ENCODE measurements at regions not wholly inside any gene's neighbourhood (a gene's known extent, or its start where the extent isn't known, plus 50 kb on each side); places are given as distances from the start of the nearest gene placed in this dataset.

- 80% methylated on average over 4 of the region's 4 CpGs for WGBS (ENCODE audit: missing lambda C conversion rate)
- Histone ChIP-seq H3K4me3 (no peak overlapping the region), H3K9me3 (peaks cover 23% of the 10 kb centered on the region; the same call in 2 of the 3 replicates), H3K27ac (peak overlapping the region; percentile 92 to 96), H3K4me1 (peaks cover 31% of the 10 kb centered on the region), H3K4me2 (peak overlapping the region; percentile 74; the same call in 2 of the 3 replicates)
- FAIRE-seq (no peak), DNase-seq (ENCODE audit: low read depth in 1 of 2, low spot score in 1 of 2) (no peak), ATAC-seq (no peak)
- ChIA-PET CTCF (interaction anchor here (0.6 to 1.1 kb wide), 4 partner anchors 9 to 233 kb away, joined by 3 to 4 read pairs (median 3); no protein-coding TSS in a partner anchor), POLR2A (interaction anchor here (2.9 kb wide), 1 partner anchor 50 kb away, joined by 16 read pairs; the partner anchor contains the start of gene LHFPL2)
- TF ChIP-seq, protein P1, sequence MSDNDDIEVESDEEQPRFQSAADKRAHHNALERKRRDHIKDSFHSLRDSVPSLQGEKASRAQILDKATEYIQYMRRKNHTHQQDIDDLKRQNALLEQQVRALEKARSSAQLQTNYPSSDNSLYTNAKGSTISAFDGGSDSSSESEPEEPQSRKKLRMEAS (IDR thresholded peaks at IDR 0.05) = no peak
- TF ChIP-seq SMC3 (IDR thresholded peaks at IDR 0.05) (no peak), SREBF2 (IDR thresholded peaks at IDR 0.05) (no peak), RARB (CRISPR knock-in tag; IDR thresholded peaks at IDR 0.05) (no peak), POLR2AphosphoS2 (conservative IDR thresholded peaks at IDR 0.05; ENCODE audit: low read length) (no peak), NPAS2 (CRISPR knock-in tag; IDR thresholded peaks at IDR 0.05; ENCODE audit: borderline replicate concordance) (no peak), JUN (IDR thresholded peaks at IDR 0.05) (no peak), EHF (CRISPR knock-in tag; IDR thresholded peaks at IDR 0.05) (no peak), PHF8 (IDR thresholded peaks at IDR 0.05; ENCODE audit: borderline replicate concordance, low read depth) (no peak), MAZ (IDR thresholded peaks at IDR 0.05; ENCODE audit: borderline replicate concordance, low read depth, low read length) (no peak), CHD4 (IDR thresholded peaks at IDR 0.05; ENCODE audit: borderline replicate concordance) (no peak), NR3C1 (IDR thresholded peaks at IDR 0.05) (no peak), MAFK (IDR thresholded peaks at IDR 0.05; ENCODE audit: partially characterized antibody) (no peak)
- TF ChIP-seq, protein P2, sequence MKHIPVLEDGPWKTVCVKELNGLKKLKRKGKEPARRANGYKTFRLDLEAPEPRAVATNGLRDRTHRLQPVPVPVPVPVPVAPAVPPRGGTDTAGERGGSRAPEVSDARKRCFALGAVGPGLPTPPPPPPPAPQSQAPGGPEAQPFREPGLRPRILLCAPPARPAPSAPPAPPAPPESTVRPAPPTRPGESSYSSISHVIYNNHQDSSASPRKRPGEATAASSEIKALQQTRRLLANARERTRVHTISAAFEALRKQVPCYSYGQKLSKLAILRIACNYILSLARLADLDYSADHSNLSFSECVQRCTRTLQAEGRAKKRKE (CRISPR knock-in tag; IDR thresholded peaks at IDR 0.05; ENCODE audit: low read depth) = no peak
- TF ChIP-seq, protein P3, sequence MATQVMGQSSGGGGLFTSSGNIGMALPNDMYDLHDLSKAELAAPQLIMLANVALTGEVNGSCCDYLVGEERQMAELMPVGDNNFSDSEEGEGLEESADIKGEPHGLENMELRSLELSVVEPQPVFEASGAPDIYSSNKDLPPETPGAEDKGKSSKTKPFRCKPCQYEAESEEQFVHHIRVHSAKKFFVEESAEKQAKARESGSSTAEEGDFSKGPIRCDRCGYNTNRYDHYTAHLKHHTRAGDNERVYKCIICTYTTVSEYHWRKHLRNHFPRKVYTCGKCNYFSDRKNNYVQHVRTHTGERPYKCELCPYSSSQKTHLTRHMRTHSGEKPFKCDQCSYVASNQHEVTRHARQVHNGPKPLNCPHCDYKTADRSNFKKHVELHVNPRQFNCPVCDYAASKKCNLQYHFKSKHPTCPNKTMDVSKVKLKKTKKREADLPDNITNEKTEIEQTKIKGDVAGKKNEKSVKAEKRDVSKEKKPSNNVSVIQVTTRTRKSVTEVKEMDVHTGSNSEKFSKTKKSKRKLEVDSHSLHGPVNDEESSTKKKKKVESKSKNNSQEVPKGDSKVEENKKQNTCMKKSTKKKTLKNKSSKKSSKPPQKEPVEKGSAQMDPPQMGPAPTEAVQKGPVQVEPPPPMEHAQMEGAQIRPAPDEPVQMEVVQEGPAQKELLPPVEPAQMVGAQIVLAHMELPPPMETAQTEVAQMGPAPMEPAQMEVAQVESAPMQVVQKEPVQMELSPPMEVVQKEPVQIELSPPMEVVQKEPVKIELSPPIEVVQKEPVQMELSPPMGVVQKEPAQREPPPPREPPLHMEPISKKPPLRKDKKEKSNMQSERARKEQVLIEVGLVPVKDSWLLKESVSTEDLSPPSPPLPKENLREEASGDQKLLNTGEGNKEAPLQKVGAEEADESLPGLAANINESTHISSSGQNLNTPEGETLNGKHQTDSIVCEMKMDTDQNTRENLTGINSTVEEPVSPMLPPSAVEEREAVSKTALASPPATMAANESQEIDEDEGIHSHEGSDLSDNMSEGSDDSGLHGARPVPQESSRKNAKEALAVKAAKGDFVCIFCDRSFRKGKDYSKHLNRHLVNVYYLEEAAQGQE (IDR thresholded peaks at IDR 0.05) = no peak
Observed at GRCh38 chr5:78698191-78698791, 49.7 kb upstream of the LHFPL2 start.
